HCT116 (cell line): ENCODE measurements at regions not wholly inside any gene's neighbourhood (a gene's known extent, or its start where the extent isn't known, plus 50 kb on each side); places are given as distances from the start of the nearest gene placed in this dataset.

Source experiments
- CBX3 ChIP-seq: IDR thresholded peaks from 2 replicates; pipeline ENCODE4 v1.6.1; 2012; ENCODE audit warnings: low read depth
- CTCF ChIP-seq, 3 experiments: fragments of 200-600 bp in 1 of 3; sonication (generic) in 1 of 3; IDR thresholded peaks in 2 of 3; conservative IDR thresholded peaks in 1 of 3; 2 replicates each; pipeline ENCODE4 v1.5.1; 2012 to 2017; ENCODE audit warnings: low read depth in 2 of 3, low read length in 2 of 3, antibody characterized with exemption in 1 of 3, borderline replicate concordance in 1 of 3, control low read depth in 1 of 3, mild to moderate bottlenecking in 1 of 3, mixed read lengths in 1 of 3, mixed run types in 1 of 3, moderate library complexity in 1 of 3; ENCODE audit not compliant: insufficient read depth in 1 of 3
- EGR1 ChIP-seq: IDR thresholded peaks from 2 replicates; pipeline ENCODE4 v1.6.1; 2012; ENCODE audit warnings: low read depth
- EZH2 ChIP-seq: fragments of 200-600 bp; sonication (generic); IDR thresholded peaks from 2 replicates; pipeline ENCODE4 v1.6.1; 2017; ENCODE audit warnings: antibody characterized with exemption, mixed run types
- FOSL1 ChIP-seq: IDR thresholded peaks from 2 replicates; pipeline ENCODE4 v1.6.1; 2012; ENCODE audit warnings: low read depth
- MAX ChIP-seq: IDR thresholded peaks from 2 replicates; pipeline ENCODE4 v1.6.1; 2012
- POLR2A ChIP-seq: IDR thresholded peaks from 2 replicates; pipeline ENCODE4 v1.7.0; 2011; ENCODE audit warnings: borderline replicate concordance; ENCODE audit not compliant: insufficient read depth, insufficient read length; ENCODE audit errors: extremely low read depth
- RAD21 ChIP-seq: IDR thresholded peaks from 2 replicates; pipeline ENCODE4 v1.6.1; 2012; ENCODE audit warnings: low read depth, mild to moderate bottlenecking
- SIN3A ChIP-seq: IDR thresholded peaks from 2 replicates; pipeline ENCODE4 v1.6.1; 2012; ENCODE audit warnings: low read depth

- TF ChIP-seq RAD21 (no peak), FOSL1 (no peak), MAX (no peak), EZH2 (no peak), EGR1 (no peak), CBX3 (no peak), SIN3A (no peak), CTCF (IDR thresholded peaks at IDR 0.05 in 2 of 3, conservative IDR thresholded peaks at IDR 0.05 in 1 of 3; ENCODE audit: borderline replicate concordance in 1 of 3, insufficient read depth in 1 of 3, low read depth in 2 of 3, low read length in 2 of 3) (no peak), POLR2A (no peak)
Measured at GRCh38 chr7:117995850-117996650, 122.8 kb upstream of the CTTNBP2 start.
